ENCODE measurements at regions not wholly inside any gene's neighbourhood (a gene's known extent, or its start where the extent isn't known, plus 50 kb on each side); places are given as distances from the start of the nearest gene placed in this dataset.

DNA sequence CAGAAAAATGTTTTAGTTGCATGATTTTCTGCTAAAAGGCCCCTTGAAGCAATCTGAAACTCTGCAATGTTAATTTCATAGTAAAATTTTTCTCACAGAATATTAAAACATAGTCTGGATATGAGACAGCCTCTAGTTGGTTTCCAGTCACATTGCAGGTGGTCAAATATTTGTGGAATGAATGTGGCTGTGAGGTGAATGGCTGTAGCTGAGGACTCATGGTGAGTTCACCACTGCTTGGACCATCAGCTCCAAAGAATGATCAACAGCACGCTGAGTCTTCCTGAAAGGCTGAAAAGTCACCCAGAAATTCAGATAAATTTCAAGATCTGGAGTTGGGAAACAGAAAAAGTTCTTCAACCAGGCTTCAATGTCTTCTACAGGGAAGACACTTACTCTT lies 79.8 kb downstream of the MAT2B start:
- H3K4me3 ChIP-seq (ENCODE audit: low read depth, low read length) = no peak overlapping the region
- no peak for DNase-seq (ENCODE audit: low read depth)

GRCh38 chr5:163586531-163586956 lies 81.1 kb downstream of the MAT2B start:
- H3K4me3 ChIP-seq (ENCODE audit: low read depth, low read length) = no peak overlapping the region
- TF ChIP-seq, protein P1, sequence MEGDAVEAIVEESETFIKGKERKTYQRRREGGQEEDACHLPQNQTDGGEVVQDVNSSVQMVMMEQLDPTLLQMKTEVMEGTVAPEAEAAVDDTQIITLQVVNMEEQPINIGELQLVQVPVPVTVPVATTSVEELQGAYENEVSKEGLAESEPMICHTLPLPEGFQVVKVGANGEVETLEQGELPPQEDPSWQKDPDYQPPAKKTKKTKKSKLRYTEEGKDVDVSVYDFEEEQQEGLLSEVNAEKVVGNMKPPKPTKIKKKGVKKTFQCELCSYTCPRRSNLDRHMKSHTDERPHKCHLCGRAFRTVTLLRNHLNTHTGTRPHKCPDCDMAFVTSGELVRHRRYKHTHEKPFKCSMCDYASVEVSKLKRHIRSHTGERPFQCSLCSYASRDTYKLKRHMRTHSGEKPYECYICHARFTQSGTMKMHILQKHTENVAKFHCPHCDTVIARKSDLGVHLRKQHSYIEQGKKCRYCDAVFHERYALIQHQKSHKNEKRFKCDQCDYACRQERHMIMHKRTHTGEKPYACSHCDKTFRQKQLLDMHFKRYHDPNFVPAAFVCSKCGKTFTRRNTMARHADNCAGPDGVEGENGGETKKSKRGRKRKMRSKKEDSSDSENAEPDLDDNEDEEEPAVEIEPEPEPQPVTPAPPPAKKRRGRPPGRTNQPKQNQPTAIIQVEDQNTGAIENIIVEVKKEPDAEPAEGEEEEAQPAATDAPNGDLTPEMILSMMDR (IDR thresholded peaks at IDR 0.05; ENCODE audit: control insufficient read depth, extremely low read depth, insufficient read depth) = no peak
- DNase-seq (ENCODE audit: low read depth) = no peak

More for the DNA sequence above, 79.8 kb downstream of the MAT2B start:
- TF ChIP-seq, protein P1 (IDR thresholded peaks at IDR 0.05; ENCODE audit: control insufficient read depth, extremely low read depth, insufficient read depth) = no peak

GRCh38 chr5:163594951-163595350 lies 89.5 kb downstream of the MAT2B start:
- TF ChIP-seq, protein P1 (IDR thresholded peaks at IDR 0.05; ENCODE audit: control insufficient read depth, extremely low read depth, insufficient read depth) = no peak
- DNase-seq (ENCODE audit: low read depth) = no peak

GRCh38 chr5:163595932-163596607 lies 90.7 kb downstream of the MAT2B start:
- no peak for DNase-seq (ENCODE audit: low read depth)
- TF ChIP-seq, protein P1 (IDR thresholded peaks at IDR 0.05; ENCODE audit: control insufficient read depth, extremely low read depth, insufficient read depth) = no peak

More at GRCh38 chr5:163594951-163595350, 89.5 kb downstream of the MAT2B start:
- H3K4me3 ChIP-seq (ENCODE audit: low read depth, low read length) = no peak overlapping the region

GRCh38 chr5:163596608-163597315 lies 91.3 kb downstream of the MAT2B start:
- DNase-seq (ENCODE audit: low read depth) = no peak
- H3K4me3 ChIP-seq (ENCODE audit: low read depth, low read length) = no peak overlapping the region
- TF ChIP-seq, protein P1 (IDR thresholded peaks at IDR 0.05; ENCODE audit: control insufficient read depth, extremely low read depth, insufficient read depth) = no peak

More at GRCh38 chr5:163595932-163596607, 90.7 kb downstream of the MAT2B start:
- no peak overlapping the region for H3K4me3 ChIP-seq (ENCODE audit: low read depth, low read length)

GRCh38 chr5:163604013-163604412 lies 98.6 kb downstream of the MAT2B start:
- no peak overlapping the region for H3K4me3 ChIP-seq (ENCODE audit: low read depth, low read length)
- no peak for DNase-seq (ENCODE audit: low read depth)
- TF ChIP-seq, protein P1 (IDR thresholded peaks at IDR 0.05; ENCODE audit: control insufficient read depth, extremely low read depth, insufficient read depth) = no peak

Measured in LNCaP clone FGC (cell line).